DND-41 (cell line): ENCODE measurements at regions not wholly inside any gene's neighbourhood (a gene's known extent, or its start where the extent isn't known, plus 50 kb on each side); places are given as distances from the start of the nearest gene placed in this dataset.

Source experiments
- ATAC-seq: fragments of 200-7000 bp; cut with Tn5 transposase; 3 replicates; pipeline ENCODE4 v1.9.1; 2021; ENCODE audit warnings: low read depth; ENCODE audit not compliant: insufficient read depth
- DNase-seq: peaks from one replicate; pipeline ENCODE4 v3.0.0-alpha.2; 2020
- H2AFZ ChIP-seq: 2 replicates; pipeline ENCODE4 v1.6.0; 2012; ENCODE audit warnings: low read depth, low read length
- H3K27ac ChIP-seq: 2 replicates; pipeline ENCODE4 v1.5.1; 2012; ENCODE audit warnings: low read length, inconsistent platforms
- H3K27me3 ChIP-seq: fragments of 200-600 bp; sonication (generic); 2 replicates; pipeline ENCODE4 v1.6.0; 2012; ENCODE audit warnings: low read length, mild to moderate bottlenecking, inconsistent platforms; ENCODE audit not compliant: insufficient read depth, poor library complexity
- H3K36me3 ChIP-seq: 2 replicates; pipeline ENCODE4 v1.5.1; 2012; ENCODE audit warnings: low read length, inconsistent platforms; ENCODE audit not compliant: insufficient read depth
- H3K4me1 ChIP-seq: 2 replicates; pipeline ENCODE4 v1.5.1; 2012; ENCODE audit warnings: mild to moderate bottlenecking, low read length; ENCODE audit not compliant: insufficient read depth
- H3K4me2 ChIP-seq: 2 replicates; pipeline ENCODE4 v1.6.0; 2012; ENCODE audit warnings: mild to moderate bottlenecking, moderate library complexity, low read length, inconsistent platforms; ENCODE audit not compliant: insufficient read depth
- H3K4me3 ChIP-seq, 2 experiments: fragments of 200-600 bp in 1 of 2; shearing (Covaris generic) in 1 of 2; 2 replicates each; pipeline ENCODE4 v1.5.1; 2012 to 2016; ENCODE audit warnings: inconsistent platforms in 2 of 2, low read length in 2 of 2, mild to moderate bottlenecking in 2 of 2, low read depth in 1 of 2, moderate library complexity in 1 of 2
- H3K79me2 ChIP-seq: 2 replicates; pipeline ENCODE4 v1.6.0; 2012; ENCODE audit warnings: low read length, inconsistent platforms; ENCODE audit not compliant: insufficient read depth
- H3K9ac ChIP-seq: 2 replicates; pipeline ENCODE4 v1.6.0; 2012; ENCODE audit warnings: low read depth, mild to moderate bottlenecking, inconsistent platforms, low read length, moderate library complexity
- H3K9me3 ChIP-seq: 2 replicates; pipeline ENCODE4 v1.5.1; 2012; ENCODE audit warnings: low read length, moderate library complexity, mild to moderate bottlenecking, inconsistent platforms; ENCODE audit not compliant: insufficient read depth, severe bottlenecking
- H4K20me1 ChIP-seq: 2 replicates; pipeline ENCODE4 v1.6.0; 2012; ENCODE audit warnings: low read length; ENCODE audit not compliant: insufficient read depth
- EZH2 ChIP-seq: IDR thresholded peaks from 3 replicates; pipeline ENCODE4 v1.6.1; 2012; ENCODE audit warnings: borderline replicate concordance, low read depth, mild to moderate bottlenecking, moderate library complexity, low read length, inconsistent platforms; ENCODE audit not compliant: severe bottlenecking
- TF ChIP-seq, protein P1 (sequence below): IDR thresholded peaks from 2 replicates; pipeline ENCODE4 v1.5.1; 2012; ENCODE audit warnings: borderline replicate concordance, low read length, moderate library complexity, mild to moderate bottlenecking; ENCODE audit not compliant: poor library complexity, severe bottlenecking; ENCODE audit errors: extremely low read depth

DNA sequence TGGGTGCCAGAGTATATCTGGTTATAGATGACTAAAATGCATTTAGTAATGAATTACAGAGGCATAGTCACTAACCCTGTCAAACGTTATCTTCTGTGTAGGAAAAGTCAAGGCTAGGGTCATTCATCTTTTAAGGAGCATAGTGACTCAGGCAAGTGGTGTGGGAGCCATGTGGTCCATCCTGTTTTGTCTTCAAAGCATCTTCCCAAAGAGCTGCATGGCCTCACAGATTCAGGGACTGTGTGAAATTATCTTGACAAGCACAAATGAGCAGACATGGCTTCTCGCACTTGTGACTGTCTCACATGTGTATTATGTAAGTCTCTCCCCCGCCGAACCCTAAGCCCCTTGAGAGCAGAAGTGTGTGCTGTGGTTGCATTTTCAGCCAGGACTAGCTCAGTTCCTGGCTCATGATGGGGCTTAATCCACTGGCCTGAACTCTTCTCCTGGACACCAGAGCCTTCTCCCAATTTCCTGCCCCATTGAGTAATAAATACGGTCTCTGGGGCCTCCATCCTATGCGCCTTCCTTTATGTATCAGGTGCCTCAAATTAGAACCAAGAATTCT, 769.1 kb downstream of the QKI start:
- Histone ChIP-seq H2AFZ (no peak overlapping the region), H3K27me3 (no peaks in the 10 kb centered on the region), H3K36me3 (no peaks in the 10 kb centered on the region), H4K20me1 (no peaks in the 10 kb centered on the region), H3K79me2 (no peaks in the 10 kb centered on the region), H3K4me1 (no peaks in the 10 kb centered on the region), H3K4me3 (no peak overlapping the region), H3K4me2 (no peak overlapping the region), H3K9me3 (no peaks in the 10 kb centered on the region), H3K27ac (no peak overlapping the region), H3K9ac (no peak overlapping the region)
- no peak for DNase-seq
- no peak for TF ChIP-seq EZH2
- TF ChIP-seq, protein P1, sequence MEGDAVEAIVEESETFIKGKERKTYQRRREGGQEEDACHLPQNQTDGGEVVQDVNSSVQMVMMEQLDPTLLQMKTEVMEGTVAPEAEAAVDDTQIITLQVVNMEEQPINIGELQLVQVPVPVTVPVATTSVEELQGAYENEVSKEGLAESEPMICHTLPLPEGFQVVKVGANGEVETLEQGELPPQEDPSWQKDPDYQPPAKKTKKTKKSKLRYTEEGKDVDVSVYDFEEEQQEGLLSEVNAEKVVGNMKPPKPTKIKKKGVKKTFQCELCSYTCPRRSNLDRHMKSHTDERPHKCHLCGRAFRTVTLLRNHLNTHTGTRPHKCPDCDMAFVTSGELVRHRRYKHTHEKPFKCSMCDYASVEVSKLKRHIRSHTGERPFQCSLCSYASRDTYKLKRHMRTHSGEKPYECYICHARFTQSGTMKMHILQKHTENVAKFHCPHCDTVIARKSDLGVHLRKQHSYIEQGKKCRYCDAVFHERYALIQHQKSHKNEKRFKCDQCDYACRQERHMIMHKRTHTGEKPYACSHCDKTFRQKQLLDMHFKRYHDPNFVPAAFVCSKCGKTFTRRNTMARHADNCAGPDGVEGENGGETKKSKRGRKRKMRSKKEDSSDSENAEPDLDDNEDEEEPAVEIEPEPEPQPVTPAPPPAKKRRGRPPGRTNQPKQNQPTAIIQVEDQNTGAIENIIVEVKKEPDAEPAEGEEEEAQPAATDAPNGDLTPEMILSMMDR = no peak
- ATAC-seq = no peak

DNA sequence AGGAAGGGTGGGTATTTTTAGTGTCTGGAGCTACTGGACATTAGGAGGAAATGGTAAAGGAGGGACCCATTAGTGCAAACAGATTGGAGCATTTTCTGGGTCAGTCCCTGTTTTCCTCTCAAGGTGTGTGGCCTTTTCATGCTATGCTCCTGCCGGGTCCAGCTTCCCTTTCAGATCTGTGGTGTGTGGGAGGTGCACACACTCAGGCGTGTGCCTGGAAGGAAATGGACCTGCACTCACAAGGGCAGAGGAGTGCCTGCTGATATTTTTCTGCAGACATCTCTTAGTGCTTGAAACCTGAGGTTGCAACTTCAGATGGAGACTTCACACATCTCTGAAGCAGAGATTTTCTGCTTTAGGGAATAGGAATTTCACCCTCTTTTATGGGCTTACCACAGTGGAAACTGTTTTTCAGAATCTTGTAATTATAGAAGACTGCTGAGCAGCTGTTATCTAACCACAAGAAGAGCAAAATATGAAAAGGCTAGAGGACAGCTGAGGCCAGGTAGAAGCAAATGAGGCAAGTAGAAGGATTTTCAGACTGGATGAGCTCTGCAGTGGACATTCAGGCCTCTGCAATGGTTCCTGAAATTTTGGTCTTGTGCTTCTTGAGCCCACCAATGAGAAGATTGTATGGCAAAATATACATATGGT, 764.3 kb downstream of the QKI start:
- Histone ChIP-seq H4K20me1 (no peaks in the 10 kb centered on the region), H3K4me2 (no peak overlapping the region), H3K27me3 (no peaks in the 10 kb centered on the region), H3K9ac (no peak overlapping the region), H2AFZ (no peak overlapping the region), H3K36me3 (no peaks in the 10 kb centered on the region), H3K9me3 (no peaks in the 10 kb centered on the region), H3K4me1 (no peaks in the 10 kb centered on the region), H3K79me2 (no peaks in the 10 kb centered on the region), H3K27ac (no peak overlapping the region), H3K4me3 (no peak overlapping the region)
- ATAC-seq (no peak), DNase-seq (no peak)
- TF ChIP-seq, protein P1 = no peak
- no peak for TF ChIP-seq EZH2

DNA sequence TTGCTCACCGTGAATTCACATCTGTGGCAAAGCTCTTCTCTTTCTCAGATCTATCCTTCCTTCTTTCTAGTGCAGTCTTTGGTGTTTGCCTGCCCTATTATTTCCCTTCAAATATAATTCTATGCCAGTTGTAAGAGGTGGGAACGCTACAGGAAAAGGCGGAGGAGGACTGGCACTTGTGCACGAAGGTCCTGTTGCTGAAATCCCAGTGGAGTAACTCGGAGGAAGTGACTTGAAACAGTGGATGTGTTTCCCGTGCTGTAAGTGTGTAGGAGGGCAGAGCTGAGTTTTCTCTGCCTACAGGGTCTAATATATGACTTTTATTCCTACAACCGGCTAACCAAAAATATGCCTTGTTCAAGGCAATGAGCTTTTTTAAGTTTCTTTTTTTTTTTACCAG, 754.8 kb downstream of the QKI start:
- Histone ChIP-seq H3K4me1 (no peaks in the 10 kb centered on the region), H3K4me2 (no peak overlapping the region), H3K27me3 (no peaks in the 10 kb centered on the region), H3K79me2 (no peaks in the 10 kb centered on the region), H3K36me3 (no peaks in the 10 kb centered on the region), H2AFZ (no peak overlapping the region), H3K27ac (no peak overlapping the region), H3K9me3 (no peaks in the 10 kb centered on the region), H4K20me1 (no peaks in the 10 kb centered on the region), H3K4me3 (no peak overlapping the region), H3K9ac (no peak overlapping the region)
- ATAC-seq = no peak
- TF ChIP-seq EZH2 = no peak
- TF ChIP-seq, protein P1 = no peak
- no peak for DNase-seq
